GM18909 (cell line): ENCODE measurements at regions not wholly inside any gene's neighbourhood (a gene's known extent, or its start where the extent isn't known, plus 50 kb on each side); places are given as distances from the start of the nearest gene placed in this dataset.
"Not testable (repeated sequence)": the region's sequence is repeated elsewhere in the genome, so short reads cannot be mapped to it uniquely, and the experiment has no call there.

Experiments
- ATAC-seq: cut with Tn5 transposase; IDR thresholded peaks from one replicate; pipeline ENCODE4 v1.9.1; 2021; ENCODE audit warnings: mild to moderate bottlenecking; ENCODE audit not compliant: unreplicated experiment, poor library complexity

DNA sequence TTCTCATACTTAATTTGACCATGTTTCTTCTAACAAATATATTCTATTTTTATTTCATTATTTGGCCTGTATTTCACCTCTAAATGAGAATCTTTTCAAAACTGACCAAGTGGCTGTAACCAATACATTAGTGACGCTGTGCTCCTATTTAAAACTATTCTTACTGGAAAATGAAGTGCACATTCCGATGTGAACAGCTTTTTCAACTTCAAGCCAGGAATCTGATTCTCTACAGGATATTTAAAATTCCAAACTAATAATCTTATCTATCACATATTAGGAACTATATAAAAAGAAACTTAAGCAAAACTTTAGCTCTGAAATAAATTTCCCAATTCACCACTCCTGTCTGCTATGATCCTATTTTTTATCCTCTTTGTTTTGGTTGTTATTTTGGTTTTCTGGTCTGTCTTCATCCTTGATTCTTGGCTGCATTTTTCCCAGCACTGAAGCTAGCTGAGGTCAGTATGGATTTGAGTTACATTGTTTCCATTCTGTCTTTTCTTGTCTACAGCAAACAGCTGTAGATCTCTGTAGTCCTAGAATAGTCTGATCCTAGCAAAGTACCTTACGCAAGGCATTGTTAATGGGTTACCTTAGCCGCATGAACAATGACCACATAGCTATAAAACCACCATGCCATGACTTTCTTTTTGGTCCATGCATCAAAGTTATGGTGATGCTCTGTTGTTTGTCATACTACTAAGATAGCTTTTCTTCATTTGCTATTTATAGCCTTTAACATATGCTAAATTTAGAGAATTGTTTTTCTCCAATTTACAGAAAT lies 748.6 kb upstream of the SPRY2 start:
- no peak for ATAC-seq

DNA sequence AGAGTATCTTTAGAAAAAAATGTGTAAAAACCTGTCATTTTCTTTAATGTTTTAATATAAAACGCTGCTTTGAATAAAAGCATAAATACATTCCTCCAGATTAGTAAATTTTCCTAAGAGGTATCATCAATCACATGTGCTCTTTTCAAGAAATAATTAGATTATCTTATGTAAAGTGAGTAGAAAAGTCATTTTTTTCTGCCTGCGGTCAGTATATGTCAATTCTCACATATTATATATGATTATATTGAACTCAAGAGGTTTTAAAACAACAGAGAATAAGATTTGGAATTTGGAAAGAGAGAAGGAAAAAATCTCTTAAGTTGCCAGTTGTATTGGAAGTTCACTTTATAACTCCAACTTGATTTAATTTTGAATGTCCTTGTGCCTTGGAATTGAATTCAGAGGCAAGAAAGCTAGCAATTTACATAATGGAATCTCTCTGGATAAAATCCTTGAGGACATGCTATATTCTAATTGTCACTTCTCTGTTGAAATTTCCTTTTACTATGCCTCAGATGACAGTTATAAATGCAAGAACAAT lies 740.1 kb upstream of the SPRY2 start:
- no peak for ATAC-seq

DNA sequence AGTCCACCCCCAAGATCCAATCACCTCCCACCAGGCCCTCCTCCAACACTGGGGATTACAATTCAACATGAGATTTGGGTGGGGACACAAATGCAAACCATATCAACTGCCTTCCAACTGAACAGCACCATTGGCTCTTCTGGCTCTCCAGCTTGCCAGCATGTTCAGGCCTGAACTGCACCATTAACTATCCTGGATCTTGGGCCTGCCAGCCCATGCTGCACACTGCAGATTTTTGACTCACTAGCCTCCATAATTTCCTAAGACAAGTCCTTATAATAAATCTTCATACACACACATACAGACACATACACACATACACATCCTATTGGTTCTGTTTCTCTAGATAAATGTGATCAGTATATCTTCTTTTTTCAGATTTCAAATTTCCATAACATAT lies 737.1 kb upstream of the SPRY2 start:
- ATAC-seq: no peak

DNA sequence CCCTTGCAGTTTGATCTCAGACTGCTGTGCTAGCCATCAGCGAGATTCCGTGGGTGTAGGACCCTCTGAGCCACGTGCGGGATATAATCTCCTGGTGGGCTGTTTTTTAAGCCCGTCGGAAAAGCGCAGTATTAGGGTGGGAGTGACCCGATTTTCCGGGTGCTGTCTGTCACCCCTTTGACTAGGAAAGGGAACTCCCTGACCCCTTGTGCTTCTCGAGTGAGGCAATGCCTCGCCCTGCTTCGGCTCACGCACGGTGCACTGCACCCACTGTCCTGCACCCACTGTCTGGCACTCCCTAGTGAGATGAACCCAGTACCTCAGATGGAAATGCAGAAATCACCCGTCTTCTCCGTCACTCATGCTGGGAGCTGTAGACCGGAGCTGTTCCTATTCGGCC lies 728.9 kb upstream of the SPRY2 start:
- not testable (repeated sequence) for ATAC-seq

DNA sequence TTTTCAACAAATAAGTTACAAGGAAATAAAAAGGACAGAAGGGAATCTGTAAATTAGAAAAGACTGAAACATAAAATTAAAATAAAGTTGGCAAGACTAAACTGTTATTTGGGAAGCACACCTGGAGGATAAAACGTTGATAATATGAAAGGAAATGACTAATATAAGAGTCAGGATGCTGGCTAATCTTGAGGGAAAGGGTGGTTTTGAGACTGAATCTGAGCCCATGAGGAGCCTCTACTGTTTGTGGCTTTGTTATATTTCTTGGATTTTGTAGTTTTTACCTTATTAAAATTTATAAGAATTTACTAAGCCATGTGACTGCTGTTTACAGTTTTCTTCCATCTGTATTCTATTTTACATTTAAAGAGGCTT lies 718.0 kb upstream of the SPRY2 start:
- ATAC-seq: no peak

DNA sequence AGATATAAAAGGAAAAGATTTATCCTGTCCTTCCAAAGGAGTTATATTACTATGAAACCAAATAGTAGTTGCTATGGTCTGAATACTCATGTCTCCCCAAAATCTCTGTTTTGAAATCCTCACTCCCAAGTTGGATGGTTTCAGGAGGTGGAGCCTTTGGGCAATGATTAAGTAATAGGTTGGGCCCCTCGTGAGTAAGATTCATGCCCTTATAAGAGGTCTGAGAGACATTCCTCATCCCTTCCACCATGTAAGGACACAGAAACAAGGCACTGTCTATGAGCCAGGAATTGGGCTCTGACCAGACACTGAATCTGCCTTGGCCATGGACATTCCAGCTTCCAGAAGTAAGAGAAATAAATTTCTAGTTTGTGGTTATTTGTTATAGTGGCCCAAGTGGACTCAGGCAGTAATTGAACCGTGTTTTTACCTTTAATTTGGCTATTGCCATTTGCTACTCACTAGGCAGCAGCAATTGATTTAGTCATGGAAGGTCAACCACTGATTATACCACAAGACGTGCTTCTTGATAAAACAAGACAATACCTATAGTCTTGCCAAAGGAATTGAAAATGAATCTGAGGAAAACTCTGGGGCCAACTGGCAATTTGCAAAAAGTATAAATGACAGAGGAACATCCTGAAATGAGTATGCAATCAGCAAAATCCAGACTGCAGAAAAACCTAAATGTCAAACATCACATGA lies 717.4 kb upstream of the SPRY2 start:
- no peak for ATAC-seq

DNA sequence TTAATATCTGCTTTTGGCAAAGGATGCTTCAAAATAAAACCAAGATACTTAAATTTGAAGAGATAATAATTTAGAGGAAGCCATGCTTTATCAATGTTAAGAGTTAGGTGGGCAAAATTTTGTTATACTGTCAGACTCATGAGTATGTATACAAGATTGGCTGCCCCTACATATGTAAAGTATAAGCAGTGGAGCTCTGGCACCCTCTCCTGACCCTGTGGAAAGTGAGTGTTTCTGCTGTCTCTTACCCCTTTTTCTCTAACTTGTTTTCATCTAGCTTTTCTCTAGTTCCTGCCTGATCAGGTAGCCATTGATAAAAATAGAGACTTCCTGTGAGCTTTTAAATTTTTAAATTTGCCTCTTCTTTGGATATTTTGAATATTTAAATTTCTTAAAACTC lies 710.9 kb upstream of the SPRY2 start:
- no peak for ATAC-seq

DNA sequence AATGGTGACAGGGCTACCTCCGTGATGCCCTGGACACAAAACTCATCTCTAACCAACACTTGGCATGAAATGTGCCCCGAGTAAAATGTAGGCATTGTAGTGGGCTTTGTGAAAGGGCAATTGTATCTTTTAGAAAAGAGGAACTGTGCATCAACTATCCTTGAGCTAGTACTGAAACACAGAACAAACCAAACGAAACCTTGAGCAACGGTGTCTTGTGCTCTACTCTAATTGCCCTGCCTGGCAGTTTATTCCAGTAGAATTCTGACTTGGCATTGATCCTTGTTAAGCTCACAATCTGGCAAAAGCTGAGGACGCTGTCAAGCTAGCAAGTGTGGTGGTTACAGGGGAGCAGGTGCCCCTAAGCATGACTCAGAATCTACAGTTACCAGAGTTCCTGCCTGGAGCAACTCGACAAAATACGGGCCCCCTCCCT lies 707.1 kb upstream of the SPRY2 start:
- ATAC-seq: peak; percentile 59

DNA sequence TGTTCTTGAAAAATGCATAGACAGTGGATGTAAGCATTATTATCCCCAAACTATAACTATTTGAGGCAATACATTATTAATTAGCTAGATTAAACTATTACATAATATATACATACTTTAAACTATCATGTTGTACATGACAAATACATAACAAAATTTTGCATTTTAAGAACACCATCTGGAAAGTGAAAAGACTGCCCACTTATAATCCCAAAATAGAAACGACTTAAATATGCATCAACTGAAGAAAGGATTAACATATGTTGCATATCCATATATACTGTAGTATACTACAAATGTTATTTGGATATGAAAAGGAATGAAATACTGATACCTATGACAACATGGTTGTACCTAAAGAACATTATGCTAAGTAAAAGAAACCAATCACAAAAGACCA lies 700.8 kb upstream of the SPRY2 start:
- no peak for ATAC-seq

DNA sequence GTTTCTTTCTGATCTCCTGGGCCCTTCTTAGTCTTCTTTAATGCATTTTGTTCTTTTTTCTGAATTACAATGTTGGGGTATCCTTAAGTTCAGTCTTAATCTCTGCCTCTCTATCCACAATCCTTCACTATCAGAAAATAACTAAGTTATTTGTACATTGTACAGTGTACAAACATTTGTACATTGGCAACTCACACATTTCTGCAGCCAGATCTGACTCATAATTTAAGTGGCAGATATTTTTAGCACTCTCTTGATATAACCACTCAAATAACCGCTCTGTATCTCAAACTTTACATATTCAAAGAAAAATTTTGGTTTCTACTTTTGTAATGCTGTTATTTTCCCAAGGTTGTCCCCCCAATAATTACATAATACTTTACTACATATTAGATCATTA lies 691.1 kb upstream of the SPRY2 start:
- ATAC-seq: no peak

DNA sequence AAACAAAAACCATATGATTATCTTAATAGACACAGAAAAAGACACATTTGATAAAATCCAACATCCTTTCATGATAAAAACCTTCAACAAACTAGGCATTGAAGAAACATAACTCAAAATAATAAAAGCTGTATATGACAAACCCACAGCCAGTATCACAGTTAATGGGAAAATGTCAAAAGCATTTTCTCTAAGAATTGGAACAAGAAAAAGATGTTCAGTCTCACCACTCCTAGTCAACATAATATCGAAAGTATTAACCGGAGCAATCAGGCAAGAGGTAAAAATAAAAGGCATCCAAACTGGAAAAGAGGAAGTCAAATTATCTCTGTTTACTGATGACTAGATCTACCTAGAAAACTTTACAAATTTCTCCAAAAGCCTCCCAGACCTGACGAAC lies 684.2 kb upstream of the SPRY2 start:
- no peak for ATAC-seq

DNA sequence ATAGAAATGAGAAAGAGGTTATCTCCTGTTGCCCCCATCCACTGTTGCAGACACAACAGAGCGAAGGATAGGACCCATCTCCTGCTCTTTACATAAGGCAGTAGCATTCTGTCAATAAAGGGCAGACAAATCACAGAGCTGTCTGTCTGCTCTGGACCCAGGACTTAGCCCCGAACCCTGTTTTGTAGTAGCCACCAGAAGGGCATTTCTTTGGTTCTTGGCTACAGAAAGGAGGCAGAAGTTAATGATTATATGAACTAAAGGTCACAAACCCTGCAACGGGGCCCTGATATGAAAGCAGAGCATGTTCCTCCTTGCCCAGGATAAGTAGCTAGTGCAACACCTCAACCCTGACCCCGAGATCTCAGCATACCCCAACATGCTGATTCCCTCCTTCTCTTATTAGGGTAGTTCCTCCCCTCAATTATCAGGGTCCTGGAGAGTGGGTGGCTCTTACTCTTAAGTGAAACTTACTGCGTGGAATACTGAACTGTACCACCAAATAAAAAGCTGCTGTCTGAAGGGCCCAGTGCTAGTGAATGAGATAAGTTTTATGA lies 680.4 kb upstream of the SPRY2 start:
- no peak for ATAC-seq

DNA sequence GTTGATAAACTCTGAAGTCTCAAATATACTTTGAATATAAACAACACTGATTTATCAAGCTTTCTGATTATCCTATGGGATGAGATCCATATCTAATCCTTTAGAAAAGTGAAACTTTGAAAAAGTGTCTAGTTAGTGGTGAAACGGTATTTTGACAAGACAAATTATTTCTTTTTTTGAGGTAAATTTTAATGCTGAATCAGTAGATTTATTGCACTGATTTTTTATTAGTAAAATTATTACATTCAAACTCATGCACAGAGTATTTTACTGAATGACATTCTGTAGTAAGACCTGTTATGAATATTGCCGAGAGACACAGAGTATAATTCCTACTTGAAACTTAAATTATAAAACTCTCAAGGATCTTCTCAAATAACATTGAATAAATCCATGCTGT lies 679.1 kb upstream of the SPRY2 start:
- ATAC-seq: no peak

DNA sequence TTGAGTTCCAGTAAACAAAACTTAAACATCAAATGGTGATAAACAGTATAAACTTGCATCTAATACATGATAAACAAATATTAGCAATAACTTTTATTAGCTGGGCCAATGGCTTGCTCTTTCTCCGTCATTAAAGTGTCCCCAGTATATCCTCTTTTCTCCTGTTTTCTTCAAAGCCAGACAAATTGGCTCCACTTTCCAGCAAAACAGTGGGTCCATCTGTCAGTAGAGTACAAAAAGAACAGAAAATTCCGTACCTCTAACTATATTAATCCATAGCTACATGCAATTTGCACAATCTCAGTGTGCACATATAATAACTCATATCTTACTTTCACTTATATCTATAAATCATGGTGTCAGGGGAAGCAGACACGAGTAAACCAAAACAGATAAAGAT lies 678.0 kb upstream of the SPRY2 start:
- ATAC-seq: no peak

DNA sequence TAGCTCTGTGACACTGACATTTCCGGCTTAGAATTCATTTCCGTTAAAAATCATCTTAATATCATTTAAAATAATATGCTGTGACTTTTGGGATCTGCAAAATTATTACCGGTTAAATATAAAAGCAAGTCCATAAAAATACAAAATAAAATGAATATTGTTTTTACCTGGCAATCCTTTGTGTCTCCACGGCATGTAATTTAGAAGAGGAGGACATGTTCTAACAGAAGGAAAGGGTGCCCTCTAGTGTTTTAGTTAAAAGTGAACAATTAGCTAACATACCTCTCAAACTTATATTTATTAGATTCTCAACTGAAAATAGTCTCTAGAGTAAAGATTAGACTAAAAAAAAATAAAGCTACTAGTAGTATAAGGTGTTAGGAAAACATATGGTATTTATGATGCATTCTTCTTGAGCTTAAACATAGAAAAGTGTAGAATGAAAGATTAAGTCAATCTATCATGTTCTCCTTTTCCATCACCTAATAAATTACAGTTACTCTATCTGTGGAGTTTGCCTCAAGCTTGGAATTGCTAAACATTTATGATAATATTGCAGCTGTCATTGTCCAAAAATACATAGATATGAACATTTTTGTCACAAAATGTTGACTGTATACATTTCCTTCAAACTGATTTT lies 676.7 kb upstream of the SPRY2 start:
- ATAC-seq: peak; percentile 59

DNA sequence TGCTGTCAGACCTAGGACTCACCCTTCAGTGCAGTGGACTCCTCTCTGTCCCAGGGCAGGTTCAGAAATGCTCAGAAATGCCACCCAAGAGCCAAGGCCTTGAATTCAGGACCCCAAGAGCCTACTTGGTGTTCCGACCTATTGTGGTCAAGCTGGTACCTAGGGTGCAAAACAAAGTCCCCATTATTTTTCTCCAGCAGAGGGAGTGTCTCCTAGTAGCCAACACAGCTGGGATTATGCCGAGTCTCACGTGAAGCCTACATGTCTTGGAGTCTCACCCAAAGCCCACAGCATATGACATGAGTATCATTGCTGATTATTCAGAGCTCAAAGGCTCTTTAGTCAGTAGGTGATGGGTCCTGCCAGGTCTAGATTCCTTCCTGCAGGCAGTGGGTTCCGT lies 671.1 kb upstream of the SPRY2 start:
- ATAC-seq: no peak

DNA sequence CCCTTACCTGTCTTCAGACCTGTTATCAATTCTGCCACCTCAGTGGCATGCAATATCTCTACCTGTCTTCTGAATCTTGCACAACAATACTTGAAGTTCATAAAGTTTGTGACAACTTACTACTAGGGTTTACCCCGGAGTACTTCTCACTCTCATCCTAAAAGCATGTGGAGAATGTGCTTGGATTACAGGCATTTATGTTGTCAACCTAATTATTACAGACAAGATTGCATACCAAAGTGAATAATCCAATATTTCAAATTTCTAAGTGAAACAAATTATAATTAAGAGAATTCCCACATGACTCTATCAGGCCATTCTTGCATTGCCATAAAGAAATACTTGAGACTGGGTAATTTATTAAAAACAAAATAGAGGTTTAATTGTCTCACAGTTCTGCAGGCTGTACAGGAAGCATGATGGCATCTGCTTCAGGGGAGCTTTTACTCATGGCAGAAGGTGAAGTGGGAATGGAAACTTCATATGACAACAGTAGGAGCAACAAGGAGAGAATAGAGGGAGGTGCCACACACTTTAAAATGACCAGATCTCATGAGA lies 661.0 kb upstream of the SPRY2 start:
- no peak for ATAC-seq

DNA sequence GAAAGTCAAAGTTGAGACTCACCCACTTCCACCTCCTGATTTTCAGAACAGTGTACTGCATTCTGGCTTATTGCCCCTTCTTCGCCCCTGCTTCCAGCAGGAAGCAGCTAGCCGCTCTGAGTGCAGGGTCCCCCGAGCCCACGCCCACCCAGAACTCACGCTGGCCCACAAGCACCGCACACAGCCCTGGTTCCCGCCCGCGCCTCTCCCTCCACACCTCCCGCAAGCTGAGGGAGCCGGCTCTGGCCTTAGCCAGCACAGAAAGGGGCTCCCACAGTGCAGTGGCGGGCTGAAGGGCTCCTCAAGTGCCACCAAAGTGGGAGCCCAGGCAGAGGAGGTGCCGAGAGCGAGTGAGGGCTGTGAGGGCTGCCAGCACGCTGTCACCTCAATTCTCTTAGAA lies 657.7 kb upstream of the SPRY2 start:
- ATAC-seq: not testable (repeated sequence)

DNA sequence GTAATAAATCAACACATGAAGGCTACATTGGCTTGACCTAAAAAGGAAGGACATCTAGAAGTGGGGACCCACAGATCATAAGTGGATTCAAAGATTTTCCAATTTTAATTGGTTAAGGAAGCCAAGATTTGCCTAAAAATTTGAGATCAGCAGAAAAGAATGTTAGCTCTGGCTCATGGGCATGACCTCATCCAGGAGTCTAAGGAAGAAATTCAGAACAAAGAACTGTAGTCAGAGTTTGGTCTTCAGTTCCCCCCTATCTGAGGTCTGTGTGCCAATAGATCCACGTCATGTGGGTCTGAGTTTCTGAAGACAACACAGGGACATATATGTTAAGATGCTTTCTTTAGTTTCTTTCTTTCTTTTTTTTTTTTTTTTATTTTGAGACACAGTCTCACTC lies 648.8 kb upstream of the SPRY2 start:
- no peak for ATAC-seq

DNA sequence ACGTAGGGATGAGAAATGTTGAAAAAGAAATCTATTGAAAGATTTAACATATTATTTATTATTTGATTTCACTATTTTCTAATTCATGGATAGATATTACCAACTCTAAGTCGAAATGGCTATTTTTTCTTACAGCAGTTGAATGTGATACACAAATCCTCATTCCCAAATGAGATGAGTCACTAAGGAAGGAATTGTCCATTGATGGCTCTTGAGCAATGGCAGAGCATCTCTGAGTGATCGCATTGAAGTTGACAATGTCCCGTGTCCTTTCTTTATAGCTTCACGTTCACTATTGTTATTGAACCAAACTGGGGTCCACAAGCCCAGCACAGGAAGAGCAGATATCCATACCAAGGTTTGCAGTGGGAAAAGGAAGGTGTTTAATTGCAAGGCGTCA lies 648.3 kb upstream of the SPRY2 start:
- no peak for ATAC-seq
